Type B pancreatic cell (in vitro differentiated cells): ENCODE measurements at regions not wholly inside any gene's neighbourhood (a gene's known extent, or its start where the extent isn't known, plus 50 kb on each side); places are given as distances from the start of the nearest gene placed in this dataset.

Source experiments
- DNase-seq: peaks from one replicate; pipeline ENCODE4 v3.0.0; 2021; ENCODE audit warnings: mixed read lengths; ENCODE audit not compliant: unreplicated experiment; ENCODE audit errors: extremely low spot score
- H3K27ac Mint-ChIP-seq: 2 replicates; pipeline ENCODE4 v1.8.0; 2021; ENCODE audit warnings: mild to moderate bottlenecking, mixed read lengths
- H3K27me3 Mint-ChIP-seq: 2 replicates; pipeline ENCODE4 v1.8.0; 2021; ENCODE audit warnings: mixed read lengths
- H3K36me3 Mint-ChIP-seq: 2 replicates; pipeline ENCODE4 v1.8.0; 2021; ENCODE audit warnings: mixed read lengths
- H3K4me1 Mint-ChIP-seq: one replicate; pipeline ENCODE4 v1.8.0; 2021; ENCODE audit warnings: mixed read lengths; ENCODE audit not compliant: unreplicated experiment
- H3K4me3 Mint-ChIP-seq: 2 replicates; pipeline ENCODE4 v1.8.0; 2021; ENCODE audit warnings: mild to moderate bottlenecking, mixed read lengths
- H3K9me3 Mint-ChIP-seq: 2 replicates; pipeline ENCODE4 v1.8.0; 2021; ENCODE audit warnings: mixed read lengths
- CTCF ChIP-seq: fragments of 200-600 bp; sonication (generic); conservative IDR thresholded peaks from 2 replicates; pipeline ENCODE4 v1.5.0; 2021; ENCODE audit warnings: antibody characterized with exemption, mild to moderate bottlenecking

GRCh38 chr2:172193331-172194089 lies 90.8 kb upstream of the DLX2 start:
- DNase-seq: no peak
- TF ChIP-seq CTCF: no peak
- Mint-ChIP-seq H3K27me3 (no peaks in the 10 kb centered on the region), H3K27ac (no peak overlapping the region), H3K36me3 (peaks cover 12% of the 10 kb centered on the region), H3K4me1 (no peaks in the 10 kb centered on the region), H3K9me3 (peaks cover 22% of the 10 kb centered on the region), H3K4me3 (no peak overlapping the region)

DNA sequence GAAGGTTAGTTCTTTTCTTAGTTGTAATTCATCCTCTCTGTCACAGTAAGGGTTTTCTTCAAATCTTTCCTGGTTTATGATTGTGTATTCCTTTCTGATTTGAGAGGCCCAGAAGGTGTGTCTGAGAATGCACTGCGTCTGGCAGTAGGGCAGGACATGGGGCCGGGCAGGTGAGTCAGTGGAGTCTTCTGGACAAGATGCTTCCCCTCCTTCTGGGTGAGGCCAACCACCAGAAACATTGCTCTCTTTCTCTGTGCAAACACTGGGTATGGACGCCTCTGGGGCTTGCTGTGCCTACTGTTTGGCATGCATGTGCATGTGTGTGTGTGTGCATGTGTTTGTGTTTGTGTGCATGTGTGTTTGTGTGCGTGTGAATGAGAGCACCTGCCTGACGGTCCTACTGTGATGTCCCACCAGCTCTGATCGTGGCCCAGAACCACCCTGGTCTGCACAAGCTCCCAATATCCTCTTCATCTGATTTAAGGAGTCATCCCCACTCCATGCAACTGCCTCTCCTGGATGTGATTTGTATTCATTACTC lies 93.2 kb upstream of the DLX2 start:
- no peak for DNase-seq
- Mint-ChIP-seq H3K27me3 (no peaks in the 10 kb centered on the region), H3K9me3 (peaks cover 22% of the 10 kb centered on the region), H3K27ac (peak overlapping the region; percentile 71), H3K36me3 (peaks cover 12% of the 10 kb centered on the region), H3K4me3 (no peak overlapping the region), H3K4me1 (no peaks in the 10 kb centered on the region)
- TF ChIP-seq CTCF: no peak

DNA sequence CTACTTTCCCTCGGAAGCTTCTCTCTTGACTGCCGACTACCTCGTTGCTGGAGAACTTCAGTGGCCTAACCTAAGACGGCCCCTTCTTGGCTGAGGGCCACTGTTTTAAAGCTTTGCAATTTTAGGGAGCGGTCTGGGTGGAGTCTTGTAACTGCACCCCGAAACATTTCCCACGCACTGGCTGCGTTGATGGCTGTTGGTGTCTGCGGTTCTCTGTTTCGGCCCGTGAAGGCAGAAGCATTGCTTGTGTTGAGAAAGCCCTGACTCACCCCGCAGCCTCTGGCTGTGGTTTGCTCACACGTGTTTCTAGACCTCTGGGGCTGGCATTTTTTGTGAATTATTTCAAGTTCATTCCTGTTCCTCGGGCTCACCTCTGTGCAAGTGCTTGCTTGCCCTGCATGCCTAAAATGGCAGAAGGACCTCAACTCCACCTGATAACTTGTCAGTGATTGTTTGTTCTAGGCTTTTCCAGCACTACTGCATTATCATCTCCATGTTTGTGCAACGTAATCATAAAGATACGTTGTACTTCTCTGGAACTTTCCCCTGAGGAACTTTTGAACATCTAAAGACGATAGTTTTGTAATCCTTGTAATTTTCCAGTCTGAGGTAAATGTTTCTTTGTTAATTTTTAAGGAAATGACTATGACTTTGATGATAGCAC lies 94.2 kb upstream of the DLX2 start:
- DNase-seq: no peak
- Mint-ChIP-seq H3K27ac (no peak overlapping the region), H3K4me1 (no peaks in the 10 kb centered on the region), H3K36me3 (peaks cover 12% of the 10 kb centered on the region), H3K4me3 (no peak overlapping the region), H3K9me3 (peaks cover 22% of the 10 kb centered on the region), H3K27me3 (no peaks in the 10 kb centered on the region)
- TF ChIP-seq CTCF: no peak

DNA sequence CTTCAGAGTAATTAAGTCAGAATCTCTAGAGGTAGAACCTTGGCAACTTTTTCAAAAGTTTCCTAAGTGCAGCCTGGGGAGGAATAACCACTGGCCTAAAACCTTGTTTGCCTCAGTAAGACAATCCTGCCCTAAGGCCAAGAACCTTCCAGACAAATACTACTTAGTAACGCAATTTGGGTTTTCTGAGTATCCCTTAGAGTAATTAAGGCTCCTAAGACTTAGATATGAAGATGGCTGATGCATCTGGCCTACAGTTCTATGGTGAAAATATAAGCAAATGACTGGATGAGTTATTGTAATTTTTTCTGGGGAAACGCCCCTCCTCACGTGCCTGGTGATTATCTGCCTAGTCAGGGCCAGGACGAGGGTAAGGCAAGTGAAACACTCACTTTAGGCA lies 95.7 kb upstream of the DLX2 start:
- no peaks in the 10 kb centered on the region for H3K27me3 Mint-ChIP-seq
- no peak overlapping the region for H3K4me3 Mint-ChIP-seq
- H3K27ac Mint-ChIP-seq: no peak overlapping the region
- no peak for DNase-seq
- peaks cover 19% of the 10 kb centered on the region for H3K9me3 Mint-ChIP-seq
- peaks cover 9% of the 10 kb centered on the region for H3K36me3 Mint-ChIP-seq
- no peak for TF ChIP-seq CTCF
- H3K4me1 Mint-ChIP-seq: no peaks in the 10 kb centered on the region

GRCh38 chr2:172198908-172199307 lies 96.2 kb upstream of the DLX2 start:
- peaks cover 6% of the 10 kb centered on the region for H3K36me3 Mint-ChIP-seq
- peaks cover 16% of the 10 kb centered on the region for H3K9me3 Mint-ChIP-seq
- no peak overlapping the region for H3K27ac Mint-ChIP-seq
- no peaks in the 10 kb centered on the region for H3K27me3 Mint-ChIP-seq
- no peak for DNase-seq
- no peak for TF ChIP-seq CTCF
- H3K4me1 Mint-ChIP-seq: no peaks in the 10 kb centered on the region
- H3K4me3 Mint-ChIP-seq: no peak overlapping the region
